GM20000 (cell line): ENCODE measurements at regions not wholly inside any gene's neighbourhood (a gene's known extent, or its start where the extent isn't known, plus 50 kb on each side); places are given as distances from the start of the nearest gene placed in this dataset.
A peak's percentile ranks its signal among the peaks of the same experiment; 100 is the strongest.
"Not testable (repeated sequence)": the region's sequence is repeated elsewhere in the genome, so short reads cannot be mapped to it uniquely, and the experiment has no call there.

ENCODE experiments used
- DNase-seq: peaks from one replicate; pipeline ENCODE4 v3.0.0; 2012; ENCODE audit warnings: low spot score
- TF ChIP-seq, protein P1 (sequence below): IDR thresholded peaks from 2 replicates; pipeline ENCODE4 v1.5.1; 2012; ENCODE audit warnings: mild to moderate bottlenecking, control low read depth; ENCODE audit errors: extremely low read depth, missing control alignments

GRCh38 chr12:127038761-127039160 lies 1228.2 kb upstream of the TMEM132C start:
- TF ChIP-seq, protein P1, sequence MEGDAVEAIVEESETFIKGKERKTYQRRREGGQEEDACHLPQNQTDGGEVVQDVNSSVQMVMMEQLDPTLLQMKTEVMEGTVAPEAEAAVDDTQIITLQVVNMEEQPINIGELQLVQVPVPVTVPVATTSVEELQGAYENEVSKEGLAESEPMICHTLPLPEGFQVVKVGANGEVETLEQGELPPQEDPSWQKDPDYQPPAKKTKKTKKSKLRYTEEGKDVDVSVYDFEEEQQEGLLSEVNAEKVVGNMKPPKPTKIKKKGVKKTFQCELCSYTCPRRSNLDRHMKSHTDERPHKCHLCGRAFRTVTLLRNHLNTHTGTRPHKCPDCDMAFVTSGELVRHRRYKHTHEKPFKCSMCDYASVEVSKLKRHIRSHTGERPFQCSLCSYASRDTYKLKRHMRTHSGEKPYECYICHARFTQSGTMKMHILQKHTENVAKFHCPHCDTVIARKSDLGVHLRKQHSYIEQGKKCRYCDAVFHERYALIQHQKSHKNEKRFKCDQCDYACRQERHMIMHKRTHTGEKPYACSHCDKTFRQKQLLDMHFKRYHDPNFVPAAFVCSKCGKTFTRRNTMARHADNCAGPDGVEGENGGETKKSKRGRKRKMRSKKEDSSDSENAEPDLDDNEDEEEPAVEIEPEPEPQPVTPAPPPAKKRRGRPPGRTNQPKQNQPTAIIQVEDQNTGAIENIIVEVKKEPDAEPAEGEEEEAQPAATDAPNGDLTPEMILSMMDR = no peak
- no peak for DNase-seq

GRCh38 chr12:127041985-127042625 lies 1224.9 kb upstream of the TMEM132C start:
- TF ChIP-seq, protein P1 = no peak
- DNase-seq = peak; percentile 50

DNA sequence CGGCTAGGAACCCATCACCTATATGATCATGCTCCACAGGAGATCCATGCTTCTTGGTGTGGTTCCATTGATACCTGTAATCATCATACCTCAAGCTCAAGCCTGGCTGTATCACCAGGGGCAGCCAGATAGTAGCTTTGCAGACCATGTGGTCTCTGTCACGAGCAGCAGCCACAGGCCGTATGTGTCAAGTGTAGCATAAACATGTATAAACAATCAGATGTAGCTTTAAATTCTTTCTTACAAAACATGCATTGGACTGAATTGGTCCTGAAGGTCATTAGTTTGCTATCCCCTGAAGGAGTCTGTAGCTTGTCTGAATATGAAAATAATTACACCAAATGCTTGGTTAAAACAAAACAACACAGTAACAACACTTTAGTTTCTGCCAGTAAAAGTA lies 1223.2 kb upstream of the TMEM132C start:
- DNase-seq = no peak
- TF ChIP-seq, protein P1 = no peak

- TF ChIP-seq, protein P1 = no peak
- DNase-seq = no peak
Observed at GRCh38 chr12:127044836-127045235, 1222.1 kb upstream of the TMEM132C start.

GRCh38 chr12:127046467-127046866 lies 1220.5 kb upstream of the TMEM132C start:
- TF ChIP-seq, protein P1 = no peak
- DNase-seq = no peak

DNA sequence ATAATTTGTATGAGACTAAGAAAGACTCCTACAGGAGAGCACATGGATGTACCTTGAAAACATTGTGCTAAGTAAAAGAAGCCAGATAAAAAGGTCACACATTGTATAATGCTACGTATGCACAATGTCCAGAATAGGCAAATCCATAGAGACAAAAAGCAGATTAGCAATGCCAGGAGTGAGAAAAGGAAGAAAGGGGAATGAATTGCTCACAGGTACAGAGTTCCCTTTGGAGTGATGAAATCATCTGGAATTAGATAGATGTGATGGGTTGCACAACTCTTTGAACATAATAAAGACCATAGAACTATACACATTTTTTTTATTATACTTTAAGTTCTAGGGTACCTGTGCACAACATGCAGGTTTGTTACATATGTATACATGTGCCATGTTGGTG lies 1218.9 kb upstream of the TMEM132C start:
- no peak for DNase-seq
- TF ChIP-seq, protein P1 = no peak

DNA sequence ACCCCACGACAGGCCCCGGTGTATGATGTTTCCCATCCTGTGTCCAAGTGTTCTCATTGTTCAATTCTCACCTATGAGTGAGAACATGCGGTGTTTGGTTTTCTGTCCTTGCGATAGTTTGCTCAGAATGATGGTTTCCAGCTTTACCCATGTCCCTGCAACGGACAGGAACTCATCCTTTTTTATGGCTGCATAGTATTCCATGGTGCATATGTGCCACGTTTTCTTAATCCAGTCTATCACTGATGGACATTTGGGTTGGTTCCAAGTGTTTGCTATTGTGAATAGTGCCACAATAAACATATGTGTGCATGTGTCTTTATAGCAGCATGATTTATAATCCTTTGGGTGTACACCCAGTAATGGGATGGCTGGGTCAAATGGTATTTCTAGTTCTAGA lies 1218.4 kb upstream of the TMEM132C start:
- not testable (repeated sequence) for DNase-seq

DNA sequence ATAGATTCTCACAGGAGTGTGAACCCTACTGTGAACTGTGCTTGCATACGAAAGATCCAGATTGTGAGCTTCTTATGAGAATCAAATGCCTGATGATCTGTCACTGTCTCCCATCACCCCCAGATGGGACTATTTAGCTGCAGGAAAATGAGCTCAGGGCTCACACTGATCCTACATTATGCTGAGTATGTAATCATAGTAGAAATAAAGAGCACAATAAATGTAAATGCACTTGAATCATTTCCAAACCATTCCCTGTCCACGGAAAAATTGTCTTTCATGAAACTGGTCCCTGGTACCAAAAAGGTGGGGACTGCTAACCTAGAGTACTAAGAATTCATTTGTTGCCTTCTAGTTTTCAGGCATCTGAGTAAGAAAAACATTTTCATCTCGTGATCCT lies 1215.8 kb upstream of the TMEM132C start:
- DNase-seq = no peak
- TF ChIP-seq, protein P1 = no peak
